Gastroesophageal sphincter (tissue), 3 donors: ENCODE measurements at regions not wholly inside any gene's neighbourhood (a gene's known extent, or its start where the extent isn't known, plus 50 kb on each side); places are given as distances from the start of the nearest gene placed in this dataset.

Experiments
- EP300 ChIP-seq: sonication (generic); formaldehyde crosslinking; IDR thresholded peaks from one replicate; pipeline ENCODE4 v1.6.1; 2017; ENCODE audit warnings: antibody characterized with exemption, mild to moderate bottlenecking
- TF ChIP-seq, protein P1 (sequence below), 4 experiments: fragments of 200-600 bp in 2 of 4; fragments of 450-650 bp in 2 of 4; sonication (generic) in 1 of 4; IDR thresholded peaks; one replicate each; pipeline ENCODE4 v1.5.1; 2017 to 2019; ENCODE audit warnings: antibody characterized with exemption in 4 of 4, mild to moderate bottlenecking in 2 of 4, moderate library complexity in 2 of 4

DNA sequence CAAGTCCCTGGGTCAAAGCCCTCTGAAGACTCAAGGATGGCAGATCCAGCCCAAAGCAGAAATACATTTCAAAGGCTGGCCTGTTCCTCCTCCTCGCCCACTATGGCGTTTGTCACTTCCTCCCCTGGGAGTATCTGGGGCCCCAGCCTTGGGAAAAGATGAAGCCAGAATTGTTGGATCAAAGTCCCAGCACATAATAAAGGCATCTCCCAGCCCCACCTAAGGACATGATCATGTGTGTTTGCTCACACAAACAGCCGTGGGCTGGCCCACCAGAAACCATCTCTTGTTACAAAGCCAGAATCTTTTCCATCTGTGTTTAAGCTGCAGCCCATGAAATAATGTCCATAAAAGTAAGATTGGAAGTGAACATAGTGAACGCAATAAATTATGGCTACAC, 50.1 kb upstream of the HAAO start:
- TF ChIP-seq, protein P1, sequence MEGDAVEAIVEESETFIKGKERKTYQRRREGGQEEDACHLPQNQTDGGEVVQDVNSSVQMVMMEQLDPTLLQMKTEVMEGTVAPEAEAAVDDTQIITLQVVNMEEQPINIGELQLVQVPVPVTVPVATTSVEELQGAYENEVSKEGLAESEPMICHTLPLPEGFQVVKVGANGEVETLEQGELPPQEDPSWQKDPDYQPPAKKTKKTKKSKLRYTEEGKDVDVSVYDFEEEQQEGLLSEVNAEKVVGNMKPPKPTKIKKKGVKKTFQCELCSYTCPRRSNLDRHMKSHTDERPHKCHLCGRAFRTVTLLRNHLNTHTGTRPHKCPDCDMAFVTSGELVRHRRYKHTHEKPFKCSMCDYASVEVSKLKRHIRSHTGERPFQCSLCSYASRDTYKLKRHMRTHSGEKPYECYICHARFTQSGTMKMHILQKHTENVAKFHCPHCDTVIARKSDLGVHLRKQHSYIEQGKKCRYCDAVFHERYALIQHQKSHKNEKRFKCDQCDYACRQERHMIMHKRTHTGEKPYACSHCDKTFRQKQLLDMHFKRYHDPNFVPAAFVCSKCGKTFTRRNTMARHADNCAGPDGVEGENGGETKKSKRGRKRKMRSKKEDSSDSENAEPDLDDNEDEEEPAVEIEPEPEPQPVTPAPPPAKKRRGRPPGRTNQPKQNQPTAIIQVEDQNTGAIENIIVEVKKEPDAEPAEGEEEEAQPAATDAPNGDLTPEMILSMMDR (IDR thresholded peaks at IDR 0.05), result no peak
- TF ChIP-seq EP300, result no peak
